Adrenal gland (tissue), 5 donors: ENCODE measurements at regions not wholly inside any gene's neighbourhood (a gene's known extent, or its start where the extent isn't known, plus 50 kb on each side); places are given as distances from the start of the nearest gene placed in this dataset.

Experiments used
- CTCF ChIP-seq, 6 experiments: fragments of 450-650 bp in 4 of 6; fragments of 200-600 bp in 2 of 6; sonication (generic) in 1 of 6; IDR thresholded peaks; 1 replicate in 5 of 6; 2 replicates in 1 of 6; pipeline versions ENCODE4 v1.5.1 to v1.8.0; 2016 to 2021; ENCODE audit warnings: antibody characterized with exemption in 6 of 6, mild to moderate bottlenecking in 2 of 6, moderate library complexity in 1 of 6
- POLR2A ChIP-seq, 2 donors: fragments of 450-650 bp; IDR thresholded peaks; one replicate each; pipeline ENCODE4 v1.6.1; 2017; ENCODE audit warnings: antibody characterized with exemption in 2 of 2, mild to moderate bottlenecking in 2 of 2, moderate library complexity in 1 of 2
- donor health status: DM: no; HTN: no; CAD: no.

- TF ChIP-seq CTCF (IDR thresholded peaks at IDR 0.05) = peak; percentile 70 to 87 (median 80)
- no peak for TF ChIP-seq POLR2A (IDR thresholded peaks at IDR 0.05)
Observed at GRCh38 chr15:92797168-92798052, 102.7 kb upstream of the CHD2 start.
